Keratinocyte (primary cell): ENCODE measurements at regions not wholly inside any gene's neighbourhood (a gene's known extent, or its start where the extent isn't known, plus 50 kb on each side); places are given as distances from the start of the nearest gene placed in this dataset.

Experiments used
- DNase-seq: peaks from one replicate; pipeline ENCODE4 v3.0.0-alpha.2; 2011; ENCODE audit warnings: low read depth, missing footprints, low spot score
- FAIRE-seq: peaks from 2 replicates; lab custom pipeline; 2011; peaks lifted over from hg19 to GRCh38; lab: Jason Lieb, UNC
- H2AFZ ChIP-seq: 2 replicates; pipeline ENCODE4 v1.6.0; 2012; ENCODE audit warnings: low read length, control low read depth, inconsistent platforms; ENCODE audit not compliant: control insufficient read depth
- H3K27ac ChIP-seq: 2 replicates; pipeline ENCODE4 v1.5.1; 2011; ENCODE audit warnings: low read length; ENCODE audit not compliant: control insufficient read depth, insufficient read depth
- H3K27me3 ChIP-seq: 3 replicates; pipeline ENCODE4 v1.6.0; 2011; ENCODE audit warnings: low read length; ENCODE audit not compliant: control insufficient read depth, insufficient read depth; ENCODE audit errors: extremely low read depth
- H3K36me3 ChIP-seq, 2 experiments: 2 replicates in 1 of 2; 3 replicates in 1 of 2; pipeline ENCODE4 v1.5.1; 2011; ENCODE audit warnings: low read length in 2 of 2, mild to moderate bottlenecking in 1 of 2; ENCODE audit not compliant: control insufficient read depth in 2 of 2, insufficient read depth in 2 of 2; ENCODE audit errors: extremely low read depth in 1 of 2
- H3K4me1 ChIP-seq: 3 replicates; pipeline ENCODE4 v1.5.1; 2011; ENCODE audit warnings: low read length; ENCODE audit not compliant: control insufficient read depth, insufficient read depth; ENCODE audit errors: extremely low read depth
- H3K4me2 ChIP-seq: 3 replicates; pipeline ENCODE4 v1.6.0; 2011; ENCODE audit warnings: low read depth, low read length; ENCODE audit not compliant: control insufficient read depth, insufficient read depth; ENCODE audit errors: extremely low read depth
- H3K4me3 ChIP-seq, 3 experiments: fragments of 200-600 bp in 1 of 3; sonication (generic) in 1 of 3; 2 replicates in 2 of 3; 3 replicates in 1 of 3; pipeline ENCODE4 v1.5.1; 2011 to 2016; ENCODE audit warnings: low read length in 3 of 3, mild to moderate bottlenecking in 3 of 3, control low read depth in 2 of 3, inconsistent platforms in 1 of 3, low read depth in 1 of 3, mixed read lengths in 1 of 3, mixed run types in 1 of 3, moderate library complexity in 1 of 3; ENCODE audit not compliant: control insufficient read depth in 2 of 3, insufficient read depth in 2 of 3; ENCODE audit errors: extremely low read depth in 1 of 3
- H3K79me2 ChIP-seq: 2 replicates; pipeline ENCODE4 v1.6.0; 2012; ENCODE audit warnings: low read length; ENCODE audit not compliant: control insufficient read depth, insufficient read depth
- H3K9ac ChIP-seq: 3 replicates; pipeline ENCODE4 v1.6.0; 2011; ENCODE audit warnings: low read length; ENCODE audit not compliant: control insufficient read depth, insufficient read depth; ENCODE audit errors: extremely low read depth
- H3K9me1 ChIP-seq: 3 replicates; pipeline ENCODE4 v1.6.0; 2011; ENCODE audit warnings: low read length; ENCODE audit not compliant: control insufficient read depth, insufficient read depth; ENCODE audit errors: extremely low read depth
- H3K9me3 ChIP-seq: 2 replicates; pipeline ENCODE4 v1.5.1; 2012; ENCODE audit warnings: low read depth, low read length; ENCODE audit not compliant: control insufficient read depth
- H4K20me1 ChIP-seq: 3 replicates; pipeline ENCODE4 v1.6.0; 2011; ENCODE audit warnings: low read length; ENCODE audit not compliant: control insufficient read depth, insufficient read depth; ENCODE audit errors: extremely low read depth
- CTCF ChIP-seq, 3 experiments: IDR thresholded peaks in 1 of 3; conservative IDR thresholded peaks in 1 of 3; optimal IDR thresholded peaks in 1 of 3; 2 replicates in 2 of 3; 3 replicates in 1 of 3; pipeline versions ENCODE3 to v1.5.1; 2011; ENCODE audit warnings: low read length in 3 of 3, mild to moderate bottlenecking in 3 of 3, moderate library complexity in 2 of 3, control low read depth in 1 of 3, inconsistent platforms in 1 of 3; ENCODE audit not compliant: insufficient read depth in 2 of 3; ENCODE audit errors: extremely low read depth in 1 of 3
- EZH2 ChIP-seq: IDR thresholded peaks from one replicate; pipeline ENCODE4 v1.6.1; 2012; ENCODE audit warnings: inconsistent platforms, mild to moderate bottlenecking, low read length, moderate library complexity
- dilution Hi-C: fragments of 300-500 bp; cut with MboI; formaldehyde crosslinking; loops from one replicate; pipeline ENCODE4 v1.7.0; 2020; ENCODE audit warnings: low sequenced_read_pairs; ENCODE audit not compliant: extremely low pct_ligation_motif_present

DNA sequence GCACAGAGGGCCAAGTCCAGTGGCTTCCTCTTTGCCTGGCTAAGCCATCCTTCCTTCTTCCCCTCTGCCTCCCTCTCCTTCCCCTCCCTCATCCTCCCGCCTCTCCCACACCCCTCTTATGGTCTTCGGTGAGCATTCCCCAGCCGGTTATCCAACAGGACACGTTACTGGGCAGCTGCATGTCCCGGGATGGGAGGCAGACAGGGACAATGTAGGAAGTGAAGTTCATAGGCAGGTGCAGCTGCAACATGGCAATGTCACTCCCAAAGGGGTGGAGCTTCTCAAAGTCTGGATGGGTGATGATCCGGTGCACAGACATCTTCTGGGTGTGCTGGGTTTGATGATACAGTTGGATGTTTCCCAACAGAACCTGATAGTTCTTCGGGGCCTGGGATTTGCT, 71.4 kb upstream of the SPTLC1 start:
- dilution Hi-C loops = no loop called here
- H3K9me1 ChIP-seq = no peaks in the 10 kb centered on the region
- TF ChIP-seq CTCF (optimal IDR thresholded peaks at IDR 0.05 in 1 of 3, IDR thresholded peaks at IDR 0.05 in 1 of 3, conservative IDR thresholded peaks at IDR 0.05 in 1 of 3; ENCODE audit: extremely low read depth in 1 of 3, insufficient read depth in 2 of 3, low read length in 3 of 3) (no peak), EZH2 (no peak)

DNA sequence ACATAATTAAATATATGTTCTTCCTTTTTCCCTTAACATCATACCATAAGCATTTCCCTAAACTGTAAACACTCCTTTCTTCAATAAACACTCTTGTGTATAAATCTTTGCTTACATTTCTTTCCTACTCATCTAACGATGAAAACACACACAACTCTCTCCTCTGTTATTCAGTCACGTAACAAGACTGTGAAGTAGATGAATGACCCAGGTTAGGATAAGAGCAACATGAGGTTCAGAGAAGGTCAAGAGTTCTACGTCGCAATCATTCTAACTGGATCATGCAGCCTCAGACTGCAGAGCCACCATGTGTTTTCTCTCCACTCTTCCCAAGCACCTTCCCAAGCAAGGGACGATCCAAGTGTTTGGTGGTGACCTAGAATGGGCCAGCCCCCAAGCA, 70.5 kb upstream of the SPTLC1 start:
- Histone ChIP-seq H3K4me1 (no peaks in the 10 kb centered on the region), H3K9me1 (no peaks in the 10 kb centered on the region), H3K36me3 (no peaks in the 10 kb centered on the region), H2AFZ (no peak overlapping the region), H4K20me1 (no peaks in the 10 kb centered on the region), H3K9ac (no peak overlapping the region), H3K9me3 (no peaks in the 10 kb centered on the region), H3K79me2 (no peaks in the 10 kb centered on the region), H3K27ac (no peak overlapping the region), H3K4me2 (no peak overlapping the region), H3K4me3 (no peak overlapping the region), H3K27me3 (no peaks in the 10 kb centered on the region)
- TF ChIP-seq EZH2 (no peak), CTCF (optimal IDR thresholded peaks at IDR 0.05 in 1 of 3, IDR thresholded peaks at IDR 0.05 in 1 of 3, conservative IDR thresholded peaks at IDR 0.05 in 1 of 3; ENCODE audit: extremely low read depth in 1 of 3, insufficient read depth in 2 of 3, low read length in 3 of 3) (no peak)
- FAIRE-seq = no peak
- no peak for DNase-seq
- dilution Hi-C loops = no loop called here

More for the DNA sequence above, 71.4 kb upstream of the SPTLC1 start:
- no peaks in the 10 kb centered on the region for H4K20me1 ChIP-seq
- H3K9ac ChIP-seq = no peak overlapping the region
- H2AFZ ChIP-seq = no peak overlapping the region
- H3K4me3 ChIP-seq = no peak overlapping the region
- H3K36me3 ChIP-seq = no peaks in the 10 kb centered on the region
- H3K79me2 ChIP-seq = no peaks in the 10 kb centered on the region
- no peaks in the 10 kb centered on the region for H3K4me1 ChIP-seq
- H3K4me2 ChIP-seq = no peak overlapping the region
- H3K9me3 ChIP-seq = no peaks in the 10 kb centered on the region
- H3K27me3 ChIP-seq = no peaks in the 10 kb centered on the region
- no peak overlapping the region for H3K27ac ChIP-seq
- FAIRE-seq (no peak), DNase-seq (no peak)
